ENCODE measurements at regions not wholly inside any gene's neighbourhood (a gene's known extent, or its start where the extent isn't known, plus 50 kb on each side); places are given as distances from the start of the nearest gene placed in this dataset.

DNA sequence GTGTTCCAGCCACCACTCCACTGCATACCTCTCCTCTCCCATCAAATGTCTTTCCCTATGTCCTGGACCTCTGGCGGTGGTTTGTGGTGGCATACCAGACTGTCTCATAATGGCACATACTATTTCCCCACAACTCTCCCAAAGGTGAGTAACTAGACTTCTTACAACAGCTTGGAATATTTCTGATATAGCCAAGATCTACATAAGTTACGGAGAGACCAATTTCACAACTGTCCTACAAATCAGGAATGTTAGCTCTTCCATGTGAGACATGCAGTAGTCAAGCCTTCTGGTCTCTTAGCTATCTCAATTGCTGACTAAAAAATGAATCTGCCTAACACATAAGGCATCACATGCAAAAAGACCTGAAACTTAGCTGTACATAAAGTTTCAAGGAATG lies 588.9 kb downstream of the RNF144B start:
- Mint-ChIP-seq H3K4me1 (no peaks in the 10 kb centered on the region), H3K36me3 (no peaks in the 10 kb centered on the region), H3K27ac (no peak overlapping the region), H3K4me3 (no peak overlapping the region), H3K9me3 (peaks cover 0 to 4% (median 1%) of the 10 kb centered on the region in 7 donors), H3K27me3 (ENCODE audit: low read depth in 3 of 3) (peaks cover 0 to 3% (median 0%) of the 10 kb centered on the region in 3 donors)
- Histone ChIP-seq H3K9ac (ENCODE audit: insufficient read depth, low read length, poor library complexity, severe bottlenecking) (no peak overlapping the region), H3K4me1 (ENCODE audit: control insufficient read depth in 1 of 2, insufficient read depth in 2 of 2, low read length in 2 of 2) (no peaks in the 10 kb centered on the region), H3K9me3 (replicated peaks in 1 of 2; ENCODE audit: control insufficient read depth in 1 of 2, insufficient read depth in 1 of 2, low read length in 2 of 2) (no peaks in the 10 kb centered on the region), H3K79me2 (ENCODE audit: insufficient read depth, low read length) (no peaks in the 10 kb centered on the region), H2AFZ (ENCODE audit: insufficient read depth, low read depth, low read length, poor library complexity, severe bottlenecking) (no peak overlapping the region), H3K36me3 (replicated peaks in 1 of 2; ENCODE audit: control insufficient read depth in 1 of 2, insufficient read depth in 2 of 2, low read length in 2 of 2) (no peaks in the 10 kb centered on the region), H3K27ac (ENCODE audit: low read depth in 1 of 2, low read length in 2 of 2) (no peak overlapping the region), H3K4me2 (replicated peaks; ENCODE audit: extremely low read depth, low read length, poor library complexity, severe bottlenecking) (no peak overlapping the region), H3K4me3 (replicated peaks in 1 of 3; ENCODE audit: low read depth in 2 of 3, low read length in 3 of 3) (no peak overlapping the region), H3K27me3 (ENCODE audit: control insufficient read depth in 2 of 2, insufficient read depth in 2 of 2, low read length in 2 of 2) (no peaks in the 10 kb centered on the region), H4K20me1 (ENCODE audit: insufficient read depth, low read length) (no peaks in the 10 kb centered on the region)
- 86% methylated on average over 2 of the region's 2 CpGs for WGBS (ENCODE audit: insufficient coverage)
- intact Hi-C loops (cut with micrococcal nuclease), result no loop called here
- no peak for DNase-seq
- TF ChIP-seq CTCF (IDR thresholded peaks at IDR 0.05), result no peak

DNA sequence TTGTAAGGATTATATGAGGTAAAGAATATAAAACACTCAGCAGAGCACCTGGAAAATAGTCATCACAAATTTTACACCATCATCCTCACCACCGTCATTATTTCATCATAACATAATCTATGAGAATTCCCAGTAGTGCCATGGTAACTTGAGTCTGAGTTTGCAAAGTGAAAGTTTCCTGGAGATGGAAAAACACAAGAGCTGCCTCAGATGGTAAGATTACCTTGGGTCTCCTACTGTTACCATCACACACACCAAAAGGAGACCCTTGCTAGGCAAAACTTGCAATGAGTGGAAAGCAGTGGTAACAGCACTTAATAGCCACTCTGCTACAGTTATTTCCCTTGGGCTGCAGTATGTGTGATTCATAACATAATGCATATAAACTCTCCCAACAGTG lies 589.8 kb downstream of the RNF144B start:
- no peak overlapping the region for H3K27ac Mint-ChIP-seq
- no CpG with 5 or more reads among the region's 1 CpG for WGBS (ENCODE audit: insufficient coverage)
- no peaks in the 10 kb centered on the region for H3K79me2 ChIP-seq (ENCODE audit: insufficient read depth, low read length)

More for the DNA sequence above, 589.8 kb downstream of the RNF144B start:
- H3K4me2 ChIP-seq (replicated peaks; ENCODE audit: extremely low read depth, low read length, poor library complexity, severe bottlenecking), result no peak overlapping the region
- H3K4me1 Mint-ChIP-seq, result no peaks in the 10 kb centered on the region
- no peaks in the 10 kb centered on the region for H3K36me3 ChIP-seq (replicated peaks in 1 of 2; ENCODE audit: control insufficient read depth in 1 of 2, insufficient read depth in 2 of 2, low read length in 2 of 2)
- no peak for DNase-seq
- H3K9me3 Mint-ChIP-seq, result peaks cover 0 to 4% (median 1%) of the 10 kb centered on the region in 7 donors
- no peaks in the 10 kb centered on the region for H3K36me3 Mint-ChIP-seq
- H3K27ac ChIP-seq (ENCODE audit: low read depth in 1 of 2, low read length in 2 of 2), result no peak overlapping the region
- no peaks in the 10 kb centered on the region for H3K4me1 ChIP-seq (ENCODE audit: control insufficient read depth in 1 of 2, insufficient read depth in 2 of 2, low read length in 2 of 2)
- H3K27me3 Mint-ChIP-seq (ENCODE audit: low read depth in 3 of 3), result peaks cover 0 to 3% (median 0%) of the 10 kb centered on the region in 3 donors
- H3K9ac ChIP-seq (ENCODE audit: insufficient read depth, low read length, poor library complexity, severe bottlenecking), result no peak overlapping the region
- no peak overlapping the region for H2AFZ ChIP-seq (ENCODE audit: insufficient read depth, low read depth, low read length, poor library complexity, severe bottlenecking)
- TF ChIP-seq CTCF (IDR thresholded peaks at IDR 0.05), result no peak
- H3K4me3 ChIP-seq (replicated peaks in 1 of 3; ENCODE audit: low read depth in 2 of 3, low read length in 3 of 3), result no peak overlapping the region
- intact Hi-C loops (cut with micrococcal nuclease), result no loop called here
- H3K27me3 ChIP-seq (ENCODE audit: control insufficient read depth in 2 of 2, insufficient read depth in 2 of 2, low read length in 2 of 2), result no peaks in the 10 kb centered on the region
- no peaks in the 10 kb centered on the region for H3K9me3 ChIP-seq (replicated peaks in 1 of 2; ENCODE audit: control insufficient read depth in 1 of 2, insufficient read depth in 1 of 2, low read length in 2 of 2)
- no peaks in the 10 kb centered on the region for H4K20me1 ChIP-seq (ENCODE audit: insufficient read depth, low read length)
- no peak overlapping the region for H3K4me3 Mint-ChIP-seq

Measured in CD14-positive monocyte (primary cell).